NT2/D1 (cell line): ENCODE measurements at regions not wholly inside any gene's neighbourhood (a gene's known extent, or its start where the extent isn't known, plus 50 kb on each side); places are given as distances from the start of the nearest gene placed in this dataset.

Experiments used
- DNase-seq: peaks from one replicate; pipeline ENCODE4 v3.0.0-alpha.2; 2011; ENCODE audit warnings: low read depth, low spot score
- H3K27me3 ChIP-seq: 2 replicates; pipeline ENCODE4 v1.6.0; 2011; ENCODE audit warnings: mild to moderate bottlenecking; ENCODE audit not compliant: insufficient read length, insufficient read depth
- H3K36me3 ChIP-seq: 2 replicates; pipeline ENCODE4 v1.6.1; 2011; ENCODE audit warnings: mild to moderate bottlenecking, low read length, mixed read lengths; ENCODE audit not compliant: insufficient read depth, insufficient read length
- H3K4me1 ChIP-seq: 2 replicates; pipeline ENCODE4 v1.5.1; 2011; ENCODE audit not compliant: insufficient read depth, insufficient read length
- H3K4me3 ChIP-seq: 2 replicates; pipeline ENCODE4 v1.5.1; 2011; ENCODE audit warnings: low read depth; ENCODE audit not compliant: insufficient read length
- H3K9ac ChIP-seq: 2 replicates; pipeline ENCODE4 v1.6.0; 2011; ENCODE audit warnings: low read depth; ENCODE audit not compliant: insufficient read length
- H3K9me3 ChIP-seq: 2 replicates; pipeline ENCODE4 v1.5.1; 2011; ENCODE audit warnings: mild to moderate bottlenecking, low read length; ENCODE audit not compliant: insufficient read depth
- SUZ12 ChIP-seq: IDR thresholded peaks from 2 replicates; pipeline ENCODE4 v1.6.1; 2011; ENCODE audit not compliant: insufficient read length, insufficient read depth; ENCODE audit errors: extremely low read depth
- YY1 ChIP-seq: IDR thresholded peaks from 2 replicates; pipeline ENCODE4 v1.6.1; 2011; ENCODE audit not compliant: insufficient read length, insufficient read depth
- ZNF274 ChIP-seq: IDR thresholded peaks from 2 replicates; pipeline ENCODE4 v1.6.1; 2011; ENCODE audit warnings: mild to moderate bottlenecking, low read depth, low read length

DNA sequence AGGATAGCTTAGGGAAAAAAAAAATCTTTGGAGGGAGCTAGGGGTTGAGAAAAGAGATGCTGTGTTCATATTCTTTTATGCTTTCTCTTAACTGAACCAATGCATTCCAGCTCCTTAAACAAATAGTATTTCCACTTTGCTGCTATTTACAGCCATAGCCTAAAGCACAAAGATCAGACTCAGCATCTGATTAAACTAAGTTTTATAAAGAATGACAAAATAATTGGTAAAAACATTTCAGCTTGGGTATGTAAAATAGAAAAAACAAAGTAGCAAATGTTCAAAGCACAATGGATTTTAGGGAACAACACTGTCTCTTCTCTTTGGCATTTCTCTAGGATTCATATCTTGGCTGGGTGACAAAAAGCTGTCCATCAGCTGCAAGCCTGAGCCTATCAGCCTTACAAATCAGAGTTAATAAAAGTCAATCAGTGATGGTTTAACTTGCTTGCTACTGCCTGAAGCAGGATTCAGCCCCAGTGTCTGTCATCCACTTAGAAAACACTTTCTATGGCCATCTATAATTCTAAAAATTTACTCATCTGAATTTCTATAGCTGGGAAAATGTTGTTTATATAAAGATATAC, 232.1 kb upstream of the CDIN1 start:
- no peaks in the 10 kb centered on the region for H3K36me3 ChIP-seq
- no peaks in the 10 kb centered on the region for H3K4me1 ChIP-seq
- no peak for TF ChIP-seq SUZ12
- H3K4me3 ChIP-seq: no peak overlapping the region
- H3K9ac ChIP-seq: no peak overlapping the region
- no peak for DNase-seq
- no peaks in the 10 kb centered on the region for H3K9me3 ChIP-seq
- H3K27me3 ChIP-seq: no peaks in the 10 kb centered on the region

DNA sequence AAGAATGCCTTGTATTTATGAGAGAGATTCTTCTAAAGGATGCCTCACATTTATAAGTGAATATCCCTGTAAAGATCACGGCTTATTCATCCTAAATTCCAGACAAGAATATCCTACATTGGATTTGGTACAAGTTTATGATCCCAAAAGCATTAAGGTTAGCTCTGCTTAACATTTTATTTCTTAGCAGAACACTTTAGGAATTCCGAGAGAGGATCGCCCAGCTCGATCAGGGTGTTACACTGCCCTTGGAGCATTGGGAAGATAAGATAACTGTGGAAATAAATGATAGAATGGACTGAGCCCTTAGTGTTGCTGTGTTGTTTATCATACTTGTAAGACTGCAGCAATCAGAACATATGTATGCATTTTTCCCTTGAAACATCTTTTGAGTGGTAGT, 223.0 kb upstream of the CDIN1 start:
- no peaks in the 10 kb centered on the region for H3K4me1 ChIP-seq
- no peak overlapping the region for H3K9ac ChIP-seq
- TF ChIP-seq SUZ12: no peak
- TF ChIP-seq YY1: no peak
- no peak for TF ChIP-seq ZNF274
- no peaks in the 10 kb centered on the region for H3K27me3 ChIP-seq
- DNase-seq: no peak
- H3K4me3 ChIP-seq: no peak overlapping the region
- no peaks in the 10 kb centered on the region for H3K9me3 ChIP-seq
- H3K36me3 ChIP-seq: no peaks in the 10 kb centered on the region

DNA sequence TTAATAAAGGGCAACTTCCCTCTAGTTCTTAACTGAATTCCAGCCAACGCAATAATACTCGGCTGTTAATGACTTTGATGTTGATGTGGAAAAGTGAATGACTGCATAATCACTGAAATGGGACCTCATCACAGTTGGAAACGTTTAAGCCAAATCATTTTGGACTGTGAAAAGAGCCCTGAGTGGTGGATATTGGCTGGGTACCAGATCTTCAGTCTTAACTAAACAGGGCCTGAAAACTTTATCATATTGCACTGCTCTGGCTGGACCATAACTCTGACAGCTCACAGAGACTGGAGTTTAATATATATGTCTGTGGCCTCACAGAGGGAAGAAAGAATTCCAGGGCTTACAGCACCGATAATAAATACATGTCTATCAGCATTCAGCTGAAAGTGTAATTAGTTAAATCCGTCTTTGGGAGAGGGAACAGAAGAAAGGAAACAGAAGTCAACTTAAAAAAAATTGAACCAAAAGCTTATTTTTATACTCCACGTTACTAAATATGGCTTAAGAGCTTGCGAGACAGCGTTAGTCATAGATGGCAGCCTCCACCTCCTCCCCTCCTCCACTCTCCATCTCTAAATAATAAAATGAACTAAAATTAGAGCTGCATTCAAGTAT, 222.3 kb upstream of the CDIN1 start:
- H3K4me3 ChIP-seq: no peak overlapping the region
- no peaks in the 10 kb centered on the region for H3K36me3 ChIP-seq
- DNase-seq: no peak
- no peak for TF ChIP-seq ZNF274
- no peak for TF ChIP-seq YY1
- no peak for TF ChIP-seq SUZ12
- no peaks in the 10 kb centered on the region for H3K27me3 ChIP-seq
- H3K4me1 ChIP-seq: no peaks in the 10 kb centered on the region
- H3K9me3 ChIP-seq: no peaks in the 10 kb centered on the region
- no peak overlapping the region for H3K9ac ChIP-seq

DNA sequence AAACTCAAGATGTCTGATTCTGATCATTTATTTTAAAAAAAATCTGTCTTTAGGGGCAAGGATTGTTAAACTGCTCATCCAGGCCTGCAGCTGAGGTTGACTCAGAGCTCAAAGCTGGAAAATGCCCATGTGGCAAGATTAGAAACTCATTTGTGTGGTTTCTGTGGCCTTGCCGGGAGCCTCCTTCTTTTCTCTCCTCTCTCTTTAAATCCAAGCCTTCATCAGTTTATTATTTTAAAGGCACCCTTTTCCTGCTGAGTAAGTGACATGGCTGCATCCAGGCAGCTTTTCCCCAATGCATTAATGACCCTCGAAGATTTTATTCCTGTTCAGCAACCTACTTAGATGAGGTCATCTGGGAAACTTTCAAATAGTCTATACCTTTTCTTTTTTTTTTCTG, 221.3 kb upstream of the CDIN1 start:
- Histone ChIP-seq H3K4me3 (no peak overlapping the region), H3K9ac (no peak overlapping the region), H3K9me3 (no peaks in the 10 kb centered on the region), H3K36me3 (no peaks in the 10 kb centered on the region), H3K4me1 (no peaks in the 10 kb centered on the region), H3K27me3 (no peaks in the 10 kb centered on the region)
- no peak for DNase-seq
- TF ChIP-seq YY1: no peak

DNA sequence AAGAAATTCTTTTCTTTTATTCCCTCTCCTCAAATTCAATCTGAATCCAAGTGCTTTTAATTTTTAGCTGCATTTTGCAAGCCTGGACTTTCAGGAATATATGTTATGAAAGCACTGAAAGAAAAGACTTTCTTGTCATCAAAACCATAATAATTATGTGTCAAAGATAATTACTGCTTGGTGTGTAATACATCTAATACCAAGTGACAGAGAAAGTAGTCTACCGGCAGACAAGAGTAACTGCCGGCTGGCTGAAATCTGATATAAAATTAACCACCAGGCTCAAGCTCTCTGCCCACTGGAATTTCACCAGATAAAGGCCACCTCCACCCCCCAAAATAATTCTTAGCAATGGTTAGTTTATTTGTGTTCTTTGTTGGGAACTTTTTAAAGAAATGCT, 220.9 kb upstream of the CDIN1 start:
- no peak overlapping the region for H3K4me3 ChIP-seq
- no peaks in the 10 kb centered on the region for H3K4me1 ChIP-seq

DNA sequence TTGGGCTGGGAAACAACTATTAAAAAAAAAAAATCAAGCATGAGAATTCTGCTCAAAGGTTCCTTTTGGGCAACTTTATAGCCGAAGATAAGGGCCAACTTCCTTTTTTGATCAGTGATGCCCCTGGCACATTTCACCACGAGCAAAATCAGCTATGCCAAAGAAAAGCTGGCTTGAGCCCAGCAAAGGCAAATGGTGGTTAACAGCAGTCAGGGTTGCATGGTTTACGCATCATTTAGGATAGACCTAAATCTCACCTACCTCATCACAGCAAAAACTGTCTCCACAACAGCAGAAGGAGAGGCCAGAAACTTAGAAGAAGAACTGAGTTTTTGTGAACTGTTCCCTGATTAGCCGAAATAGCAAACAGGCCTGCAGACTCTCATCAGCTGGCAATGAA, 220.1 kb upstream of the CDIN1 start:
- TF ChIP-seq SUZ12 (no peak), ZNF274 (no peak), YY1 (no peak)
- H3K9ac ChIP-seq: no peak overlapping the region
- no peaks in the 10 kb centered on the region for H3K4me1 ChIP-seq
- H3K27me3 ChIP-seq: no peaks in the 10 kb centered on the region
- H3K36me3 ChIP-seq: no peaks in the 10 kb centered on the region
- DNase-seq: no peak
- H3K9me3 ChIP-seq: no peaks in the 10 kb centered on the region
- no peak overlapping the region for H3K4me3 ChIP-seq

More for the DNA sequence above, 220.9 kb upstream of the CDIN1 start:
- Histone ChIP-seq H3K9ac (no peak overlapping the region), H3K36me3 (no peaks in the 10 kb centered on the region), H3K9me3 (no peaks in the 10 kb centered on the region), H3K27me3 (no peaks in the 10 kb centered on the region)
- no peak for TF ChIP-seq ZNF274
- TF ChIP-seq YY1: no peak
- TF ChIP-seq SUZ12: no peak
- no peak for DNase-seq

DNA sequence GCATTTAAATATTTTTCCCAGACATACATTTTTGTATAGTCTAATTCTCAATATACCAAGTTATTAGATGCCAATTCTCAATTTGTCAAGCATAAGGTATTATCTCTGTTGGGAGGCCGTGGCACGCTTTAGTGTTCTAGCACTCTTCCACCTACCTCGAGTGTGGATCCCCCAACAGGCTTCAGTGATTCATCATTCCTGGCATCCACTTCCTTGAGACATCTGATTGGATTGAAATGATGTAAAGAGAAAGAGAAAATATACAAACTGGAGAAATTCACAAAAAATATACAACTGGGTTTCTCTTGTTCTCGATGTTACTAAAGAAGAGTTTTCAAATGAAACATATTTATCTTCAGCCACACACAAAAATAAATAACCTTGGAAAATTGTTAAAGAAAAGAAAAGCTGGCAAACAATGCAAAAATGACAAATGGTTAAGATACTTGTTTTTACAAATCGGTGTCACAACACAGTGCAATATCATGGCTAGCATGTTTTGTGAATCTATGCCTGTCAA, 218.0 kb upstream of the CDIN1 start:
- TF ChIP-seq SUZ12 (no peak), ZNF274 (no peak), YY1 (no peak)
- Histone ChIP-seq H3K27me3 (no peaks in the 10 kb centered on the region), H3K9ac (no peak overlapping the region), H3K4me3 (no peak overlapping the region), H3K36me3 (no peaks in the 10 kb centered on the region), H3K4me1 (no peaks in the 10 kb centered on the region), H3K9me3 (no peaks in the 10 kb centered on the region)
- no peak for DNase-seq

DNA sequence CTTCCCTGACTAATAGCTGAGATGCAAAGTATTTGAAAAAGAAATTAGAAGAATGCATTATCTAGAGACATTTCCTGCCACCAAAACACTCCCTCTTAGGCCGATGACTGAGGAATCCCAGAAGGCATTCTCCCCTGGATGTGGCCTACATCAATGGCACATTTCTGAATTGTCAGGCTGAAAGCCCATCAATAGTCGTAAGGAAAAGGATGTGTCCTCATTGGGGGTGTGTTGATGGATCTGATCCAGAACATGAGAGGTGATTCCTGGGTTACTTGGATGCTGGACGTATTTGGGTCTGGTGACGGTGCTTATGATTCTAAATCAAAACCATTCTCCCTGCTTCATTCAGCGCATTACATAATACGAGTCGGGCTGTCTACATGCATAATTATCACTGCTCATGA, 216.9 kb upstream of the CDIN1 start:
- Histone ChIP-seq H3K36me3 (no peaks in the 10 kb centered on the region), H3K4me1 (no peaks in the 10 kb centered on the region), H3K9ac (no peak overlapping the region), H3K4me3 (no peak overlapping the region), H3K27me3 (no peaks in the 10 kb centered on the region), H3K9me3 (no peaks in the 10 kb centered on the region)
- TF ChIP-seq SUZ12: no peak
- DNase-seq: no peak
